ENCODE measurements at regions not wholly inside any gene's neighbourhood (a gene's known extent, or its start where the extent isn't known, plus 50 kb on each side); places are given as distances from the start of the nearest gene placed in this dataset.
"Not testable (repeated sequence)": the region's sequence is repeated elsewhere in the genome, so short reads cannot be mapped to it uniquely, and the experiment has no call there.

GRCh38 chr1:82065916-82066315 is 265.2 kb downstream of the ADGRL2 start:
- Histone ChIP-seq H3K4me1 (no peaks in the 10 kb centered on the region), H3K9me3 (no peaks in the 10 kb centered on the region), H3K36me3 (no peaks in the 10 kb centered on the region), H3K4me3 (no peak overlapping the region), H3K27me3 (no peaks in the 10 kb centered on the region), H3K27ac (no peak overlapping the region)
- TF ChIP-seq POLR2AphosphoS5 (IDR thresholded peaks at IDR 0.05) (no peak), EP300 (IDR thresholded peaks at IDR 0.05) (no peak), POLR2A (IDR thresholded peaks at IDR 0.05) (no peak)
- TF ChIP-seq, protein P1, sequence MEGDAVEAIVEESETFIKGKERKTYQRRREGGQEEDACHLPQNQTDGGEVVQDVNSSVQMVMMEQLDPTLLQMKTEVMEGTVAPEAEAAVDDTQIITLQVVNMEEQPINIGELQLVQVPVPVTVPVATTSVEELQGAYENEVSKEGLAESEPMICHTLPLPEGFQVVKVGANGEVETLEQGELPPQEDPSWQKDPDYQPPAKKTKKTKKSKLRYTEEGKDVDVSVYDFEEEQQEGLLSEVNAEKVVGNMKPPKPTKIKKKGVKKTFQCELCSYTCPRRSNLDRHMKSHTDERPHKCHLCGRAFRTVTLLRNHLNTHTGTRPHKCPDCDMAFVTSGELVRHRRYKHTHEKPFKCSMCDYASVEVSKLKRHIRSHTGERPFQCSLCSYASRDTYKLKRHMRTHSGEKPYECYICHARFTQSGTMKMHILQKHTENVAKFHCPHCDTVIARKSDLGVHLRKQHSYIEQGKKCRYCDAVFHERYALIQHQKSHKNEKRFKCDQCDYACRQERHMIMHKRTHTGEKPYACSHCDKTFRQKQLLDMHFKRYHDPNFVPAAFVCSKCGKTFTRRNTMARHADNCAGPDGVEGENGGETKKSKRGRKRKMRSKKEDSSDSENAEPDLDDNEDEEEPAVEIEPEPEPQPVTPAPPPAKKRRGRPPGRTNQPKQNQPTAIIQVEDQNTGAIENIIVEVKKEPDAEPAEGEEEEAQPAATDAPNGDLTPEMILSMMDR (IDR thresholded peaks at IDR 0.05), result no peak
- no peak for DNase-seq
- ATAC-seq (ENCODE audit: low FRiP score in 2 of 2), result no peak
- 86 to 87% methylated on average over 4 of the region's 4 CpGs for WGBS, 2 donors

- TF ChIP-seq, protein P1 (IDR thresholded peaks at IDR 0.05), result no peak
- TF ChIP-seq POLR2AphosphoS5 (IDR thresholded peaks at IDR 0.05) (no peak), EP300 (IDR thresholded peaks at IDR 0.05) (no peak), POLR2A (IDR thresholded peaks at IDR 0.05) (no peak)
- H3K36me3 ChIP-seq, result no peaks in the 10 kb centered on the region
- 22 to 29% methylated on average over 1 of the region's 1 CpG for WGBS, 2 donors
- no peaks in the 10 kb centered on the region for H3K9me3 ChIP-seq
- no peak overlapping the region for H3K27ac ChIP-seq
- ATAC-seq (ENCODE audit: low FRiP score in 2 of 2) (no peak), DNase-seq (no peak)
- no peak overlapping the region for H3K4me3 ChIP-seq
- H3K4me1 ChIP-seq, result no peaks in the 10 kb centered on the region
- H3K27me3 ChIP-seq, result no peaks in the 10 kb centered on the region
Measured at GRCh38 chr1:82064691-82065090, 264.0 kb downstream of the ADGRL2 start.

- no peaks in the 10 kb centered on the region for H3K4me1 ChIP-seq
- H3K36me3 ChIP-seq, result no peaks in the 10 kb centered on the region
- DNase-seq, result no peak
- H3K27ac ChIP-seq, result no peak overlapping the region
- H3K27me3 ChIP-seq, result no peaks in the 10 kb centered on the region
- H3K4me3 ChIP-seq, result no peak overlapping the region
- no peak for ATAC-seq (ENCODE audit: low FRiP score in 2 of 2)
- no peaks in the 10 kb centered on the region for H3K9me3 ChIP-seq
- WGBS, 2 donors, result 80 to 86% methylated on average over 2 of the region's 2 CpGs
- TF ChIP-seq POLR2AphosphoS5 (IDR thresholded peaks at IDR 0.05) (no peak), EP300 (IDR thresholded peaks at IDR 0.05) (no peak), POLR2A (IDR thresholded peaks at IDR 0.05) (no peak)
- TF ChIP-seq, protein P1 (IDR thresholded peaks at IDR 0.05), result no peak
Measured at GRCh38 chr1:82062206-82062605, 261.5 kb downstream of the ADGRL2 start.

DNA sequence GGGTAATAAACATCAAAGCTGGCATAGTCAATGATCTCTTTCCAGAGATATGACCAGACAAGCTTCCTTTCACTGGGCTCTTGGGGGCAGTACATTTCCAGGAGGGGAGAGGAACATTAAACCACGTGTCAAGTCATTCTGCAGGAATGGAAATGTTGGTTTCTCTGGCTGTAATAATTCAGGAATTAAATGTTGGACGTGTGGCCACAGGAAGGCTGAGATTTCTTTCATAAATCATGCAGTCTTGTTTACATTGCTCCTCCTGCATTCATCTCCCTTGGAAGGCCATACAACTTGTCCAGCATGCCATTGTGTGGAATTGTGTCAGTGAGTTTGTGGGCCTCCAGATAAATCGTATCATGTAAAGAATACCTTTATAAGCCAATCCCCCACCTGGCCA is 259.2 kb downstream of the ADGRL2 start:
- no peaks in the 10 kb centered on the region for H3K27me3 ChIP-seq
- TF ChIP-seq POLR2AphosphoS5 (IDR thresholded peaks at IDR 0.05) (no peak), EP300 (IDR thresholded peaks at IDR 0.05) (no peak), POLR2A (IDR thresholded peaks at IDR 0.05) (no peak)
- TF ChIP-seq, protein P1 (IDR thresholded peaks at IDR 0.05), result no peak
- H3K4me1 ChIP-seq, result no peaks in the 10 kb centered on the region
- peaks cover 0 to 4% (median 0%) of the 10 kb centered on the region in 4 donors for H3K9me3 ChIP-seq
- no peak overlapping the region for H3K4me3 ChIP-seq
- no peaks in the 10 kb centered on the region for H3K36me3 ChIP-seq
- WGBS, 2 donors, result 36 to 58% methylated on average over 3 of the region's 3 CpGs
- DNase-seq, result no peak
- H3K27ac ChIP-seq, result no peak overlapping the region
- no peak for ATAC-seq (ENCODE audit: low FRiP score in 2 of 2)

DNA sequence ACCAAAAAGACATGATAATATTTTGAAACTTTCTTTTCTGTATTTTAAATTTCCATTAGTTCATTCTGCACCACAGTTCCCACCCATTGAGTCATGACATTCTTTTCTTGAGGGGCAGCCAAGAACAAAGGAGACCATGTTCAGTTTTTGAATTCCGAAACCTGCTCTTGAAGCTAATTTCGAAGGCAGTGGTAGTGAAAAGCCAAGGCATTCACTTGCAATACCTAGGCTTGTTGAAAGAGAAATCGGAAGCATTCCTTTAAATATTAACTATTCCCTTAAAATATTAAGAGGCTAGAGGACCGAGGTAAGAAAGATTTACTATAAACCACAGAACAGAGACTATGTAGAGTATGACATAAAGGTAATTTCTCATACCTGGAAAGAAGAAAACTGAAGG is 256.3 kb downstream of the ADGRL2 start:
- no peak for TF ChIP-seq EP300 (IDR thresholded peaks at IDR 0.05)
- TF ChIP-seq POLR2A (IDR thresholded peaks at IDR 0.05), result no peak
- TF ChIP-seq POLR2AphosphoS5 (IDR thresholded peaks at IDR 0.05), result no peak
- TF ChIP-seq, protein P1 (IDR thresholded peaks at IDR 0.05), result no peak
- Histone ChIP-seq H3K27me3 (no peaks in the 10 kb centered on the region), H3K4me3 (no peak overlapping the region), H3K36me3 (no peaks in the 10 kb centered on the region), H3K9me3 (peaks cover 0 to 4% (median 0%) of the 10 kb centered on the region in 4 donors), H3K27ac (no peak overlapping the region), H3K4me1 (no peaks in the 10 kb centered on the region)
- ATAC-seq (ENCODE audit: low FRiP score in 2 of 2), result no peak
- no peak for DNase-seq
- WGBS, 2 donors, result 76 to 82% methylated on average over 4 of the region's 4 CpGs

GRCh38 chr1:82055375-82055774 is 254.6 kb downstream of the ADGRL2 start:
- H3K27ac ChIP-seq, DNase-seq: not testable (repeated sequence)
- WGBS, 2 donors, result 85 to 94% methylated on average over 4 of the region's 4 CpGs

More at GRCh38 chr1:82055375-82055774, 254.6 kb downstream of the ADGRL2 start:
- not testable (repeated sequence) for H3K4me3 ChIP-seq; H3K4me1 ChIP-seq; H3K27me3 ChIP-seq; H3K9me3 ChIP-seq; H3K36me3 ChIP-seq; ATAC-seq (ENCODE audit: low FRiP score in 2 of 2)

Measured in upper lobe of left lung (tissue), 6 donors.